H9 (cell line): ENCODE measurements at regions not wholly inside any gene's neighbourhood (a gene's known extent, or its start where the extent isn't known, plus 50 kb on each side); places are given as distances from the start of the nearest gene placed in this dataset.

ENCODE experiments used
- DNase-seq: peaks from one replicate; pipeline ENCODE4 v3.0.0-alpha.2; 2017
- H2AFZ ChIP-seq: one replicate; pipeline ENCODE4 v1.6.1; 2013; ENCODE audit warnings: mild to moderate bottlenecking, low read length, control low read depth, moderate library complexity
- H2AK5ac ChIP-seq: 2 replicates; pipeline ENCODE4 v1.6.1; 2013; ENCODE audit warnings: low read length, control low read depth, mixed read lengths; ENCODE audit not compliant: insufficient read length
- H2BK120ac ChIP-seq: one replicate; pipeline ENCODE4 v1.6.1; 2013; ENCODE audit warnings: low read depth, mild to moderate bottlenecking, low read length, control low read depth, inconsistent platforms; ENCODE audit not compliant: poor library complexity, severe bottlenecking
- H2BK12ac ChIP-seq: 2 replicates; pipeline ENCODE4 v1.6.1; 2013; ENCODE audit warnings: low read length, control low read depth, mixed read lengths, low read depth; ENCODE audit not compliant: insufficient read length
- H2BK15ac ChIP-seq: 2 replicates; pipeline ENCODE4 v1.6.1; 2013; ENCODE audit warnings: low read depth, low read length, control low read depth
- H2BK20ac ChIP-seq: one replicate; pipeline ENCODE4 v1.6.1; 2013; ENCODE audit warnings: low read depth, mild to moderate bottlenecking, low read length, control low read depth, inconsistent platforms; ENCODE audit not compliant: poor library complexity, severe bottlenecking
- H2BK5ac ChIP-seq: 2 replicates; pipeline ENCODE4 v1.6.1; 2013; ENCODE audit warnings: low read length, control low read depth, mixed read lengths; ENCODE audit not compliant: insufficient read length
- H3K14ac ChIP-seq: 2 replicates; pipeline ENCODE4 v1.6.1; 2013; ENCODE audit warnings: low read length, control low read depth; ENCODE audit not compliant: insufficient read depth
- H3K18ac ChIP-seq: 2 replicates; pipeline ENCODE4 v1.6.1; 2013; ENCODE audit warnings: low read depth, mild to moderate bottlenecking, mixed read lengths, low read length, control low read depth; ENCODE audit not compliant: insufficient read length
- H3K23ac ChIP-seq: 2 replicates; pipeline ENCODE4 v1.6.1; 2013; ENCODE audit warnings: low read length, control low read depth, mixed read lengths, low read depth; ENCODE audit not compliant: insufficient read length
- H3K23me2 ChIP-seq: 2 replicates; pipeline ENCODE4 v1.6.1; 2013; ENCODE audit warnings: low read depth, mild to moderate bottlenecking, mixed read lengths, low read length, control low read depth; ENCODE audit not compliant: insufficient read length, poor library complexity, severe bottlenecking
- H3K27ac ChIP-seq: 2 replicates; pipeline ENCODE4 v1.5.1; 2013; ENCODE audit warnings: low read length, control low read depth, mixed read lengths, low read depth; ENCODE audit not compliant: insufficient read length
- H3K27me3 ChIP-seq: 2 replicates; pipeline ENCODE4 v1.6.1; 2013; ENCODE audit warnings: low read length, control low read depth, inconsistent platforms; ENCODE audit not compliant: insufficient read depth
- H3K4ac ChIP-seq: 2 replicates; pipeline ENCODE4 v1.6.1; 2013; ENCODE audit warnings: low read depth, mild to moderate bottlenecking, control low read depth, inconsistent platforms, low read length, moderate library complexity
- H3K4me1 ChIP-seq: 2 replicates; pipeline ENCODE4 v1.6.1; 2013; ENCODE audit warnings: low read length, control low read depth, inconsistent platforms; ENCODE audit not compliant: insufficient read depth
- H3K4me2 ChIP-seq: 2 replicates; pipeline ENCODE4 v1.6.1; 2013; ENCODE audit warnings: low read length, control low read depth, mixed read lengths; ENCODE audit not compliant: insufficient read length, insufficient read depth
- H3K56ac ChIP-seq: 2 replicates; pipeline ENCODE4 v1.6.1; 2013; ENCODE audit warnings: low read depth, mild to moderate bottlenecking, mixed read lengths, low read length, control low read depth; ENCODE audit not compliant: insufficient read length
- H3K79me1 ChIP-seq: 2 replicates; pipeline ENCODE4 v1.6.1; 2013; ENCODE audit warnings: low read depth, mild to moderate bottlenecking, moderate library complexity, low read length, control low read depth, inconsistent platforms; ENCODE audit not compliant: insufficient read depth, poor library complexity, severe bottlenecking
- H3K79me2 ChIP-seq: 2 replicates; pipeline ENCODE4 v1.6.1; 2013; ENCODE audit warnings: low read length, control low read depth, inconsistent platforms; ENCODE audit not compliant: insufficient read depth
- H3K9ac ChIP-seq: 2 replicates; pipeline ENCODE4 v1.6.1; 2013; ENCODE audit warnings: low read length, control low read depth, mixed read lengths; ENCODE audit not compliant: insufficient read length; ENCODE audit errors: extremely low read depth
- H3K9me3 ChIP-seq: one replicate; pipeline ENCODE4 v1.6.1; 2013; ENCODE audit warnings: low read depth, low read length, inconsistent platforms; ENCODE audit not compliant: control insufficient read depth
- H3T11ph ChIP-seq: one replicate; pipeline ENCODE4 v1.6.1; 2013; ENCODE audit warnings: mild to moderate bottlenecking, low read length, control low read depth, inconsistent platforms
- H4K20me1 ChIP-seq: one replicate; pipeline ENCODE4 v1.6.1; 2013; ENCODE audit not compliant: control insufficient read depth, insufficient read length, insufficient read depth
- H4K5ac ChIP-seq: 2 replicates; pipeline ENCODE4 v1.6.1; 2013; ENCODE audit warnings: low read depth, mild to moderate bottlenecking, mixed read lengths, low read length, control low read depth; ENCODE audit not compliant: insufficient read length
- H4K8ac ChIP-seq: replicated peaks from 2 replicates; pipeline ENCODE4 v1.6.1; 2013; ENCODE audit warnings: low read length, control low read depth, mixed read lengths, low read depth; ENCODE audit not compliant: insufficient read length
- H4K91ac ChIP-seq: 2 replicates; pipeline ENCODE4 v1.6.1; 2013; ENCODE audit warnings: low read depth, mild to moderate bottlenecking, moderate library complexity, mixed read lengths, low read length, control low read depth; ENCODE audit not compliant: insufficient read length
- H3K27ac Mint-ChIP-seq, 3 experiments: 2 replicates in 2 of 3; 3 replicates in 1 of 3; pipeline ENCODE4 v1.8.0; 2020 to 2021; ENCODE audit warnings: mixed read lengths in 3 of 3, mild to moderate bottlenecking in 1 of 3, moderate library complexity in 1 of 3
- H3K27me3 Mint-ChIP-seq: 2 replicates; pipeline ENCODE4 v1.8.0; 2021; ENCODE audit warnings: low read depth, mild to moderate bottlenecking, moderate library complexity, mixed read lengths
- H3K36me3 Mint-ChIP-seq, 3 experiments: 2 replicates in 2 of 3; 3 replicates in 1 of 3; pipeline ENCODE4 v1.8.0; 2020 to 2021; ENCODE audit warnings: low read depth in 3 of 3, mixed read lengths in 3 of 3; ENCODE audit not compliant: insufficient read depth in 1 of 3
- H3K4me1 Mint-ChIP-seq, 2 experiments: 2 replicates each; pipeline ENCODE4 v1.8.0; 2020; ENCODE audit warnings: mixed read lengths in 2 of 2
- H3K4me3 Mint-ChIP-seq, 2 experiments: 2 replicates in 1 of 2; 3 replicates in 1 of 2; pipeline ENCODE4 v1.8.0; 2020 to 2021; ENCODE audit warnings: mild to moderate bottlenecking in 2 of 2, mixed read lengths in 2 of 2, moderate library complexity in 1 of 2
- H3K9me3 Mint-ChIP-seq, 2 experiments: 2 replicates in 1 of 2; 3 replicates in 1 of 2; pipeline ENCODE4 v1.8.0; 2020; ENCODE audit warnings: mild to moderate bottlenecking in 2 of 2, mixed read lengths in 2 of 2, moderate library complexity in 1 of 2
- CTCF ChIP-seq: fragments of 200-600 bp; sonication (generic); conservative IDR thresholded peaks from 3 replicates; pipeline ENCODE4 v1.8.0; 2021; ENCODE audit warnings: antibody characterized with exemption, mild to moderate bottlenecking
- WGBS: extraction: QIAGEN DNeasy Blood & Tissue Kit; methylation state at CpG from one replicate; pipeline ENCODE4 v1.1.7; 2013; ENCODE audit warnings: missing lambda C conversion rate, low lambda C conversion rate, mixed read lengths; ENCODE audit not compliant: insufficient read length; ENCODE audit errors: extremely low coverage; 5-methylcytosine and 5-hydroxymethylcytosine counted together

- H3K27ac ChIP-seq: no peak overlapping the region
- H3K14ac ChIP-seq: no peak overlapping the region
- no peak overlapping the region for H4K8ac ChIP-seq
- H3K4ac ChIP-seq: no peak overlapping the region
- no peak overlapping the region for H2BK15ac ChIP-seq
- no peak overlapping the region for H4K5ac ChIP-seq
- H3K9me3 ChIP-seq: no peaks in the 10 kb centered on the region
- H2BK120ac ChIP-seq: no peak overlapping the region
- H3K56ac ChIP-seq: no peak overlapping the region
- H4K91ac ChIP-seq: no peak overlapping the region
- H3K79me2 ChIP-seq: no peaks in the 10 kb centered on the region
- H3K18ac ChIP-seq: no peak overlapping the region
- H2AFZ ChIP-seq: no peak overlapping the region
- no peak overlapping the region for H3K4me3 Mint-ChIP-seq
- no peak overlapping the region for H2AK5ac ChIP-seq
- H3K27ac Mint-ChIP-seq: peak overlapping the region in 1 of 3 experiments; percentile 35; a peak in 1 of 7 replicates
- H3K36me3 Mint-ChIP-seq: no peaks in the 10 kb centered on the region
- H2BK5ac ChIP-seq: no peak overlapping the region
- H3K23me2 ChIP-seq: no peaks in the 10 kb centered on the region
- no peaks in the 10 kb centered on the region for H4K20me1 ChIP-seq
- H3K4me2 ChIP-seq: no peak overlapping the region
- no CpG with 5 or more reads among the region's 5 CpGs for WGBS
- no peak for DNase-seq
- no peaks in the 10 kb centered on the region for H3K4me1 ChIP-seq
- H3K27me3 Mint-ChIP-seq: no peaks in the 10 kb centered on the region
- H3K27me3 ChIP-seq: no peaks in the 10 kb centered on the region
- no peaks in the 10 kb centered on the region for H3K4me1 Mint-ChIP-seq
- H3K23ac ChIP-seq: no peak overlapping the region
- H3T11ph ChIP-seq: no peak overlapping the region
- TF ChIP-seq CTCF: no peak
- no peak overlapping the region for H3K9ac ChIP-seq
- no peak overlapping the region for H2BK12ac ChIP-seq
- H3K9me3 Mint-ChIP-seq: no peaks in the 10 kb centered on the region
- H2BK20ac ChIP-seq: no peak overlapping the region
- no peaks in the 10 kb centered on the region for H3K79me1 ChIP-seq
These were observed 64.2 kb upstream of the UMPS start for GRCh38 chr3:124666067-124666466.
